Ovary (tissue), 3 donors: ENCODE measurements at regions not wholly inside any gene's neighbourhood (a gene's known extent, or its start where the extent isn't known, plus 50 kb on each side); places are given as distances from the start of the nearest gene placed in this dataset.

ENCODE experiments used
- EP300 ChIP-seq: sonication (generic); formaldehyde crosslinking; IDR thresholded peaks from one replicate; pipeline ENCODE4 v1.6.1; 2017; ENCODE audit warnings: antibody characterized with exemption
- POLR2A ChIP-seq: fragments of 450-650 bp; IDR thresholded peaks from one replicate; pipeline ENCODE4 v1.6.1; 2017; ENCODE audit warnings: antibody characterized with exemption, mild to moderate bottlenecking, moderate library complexity
- TF ChIP-seq, protein P1 (sequence below), 3 donors: fragments of 450-650 bp in 2 of 3; fragments of 200-600 bp in 1 of 3; IDR thresholded peaks; one replicate each; pipeline versions ENCODE4 v1.5.1 to v1.8.0; 2016 to 2022; ENCODE audit warnings: antibody characterized with exemption in 3 of 3, mild to moderate bottlenecking in 1 of 3
- donor health status: DM: no; HTN: no; CAD: no.

DNA sequence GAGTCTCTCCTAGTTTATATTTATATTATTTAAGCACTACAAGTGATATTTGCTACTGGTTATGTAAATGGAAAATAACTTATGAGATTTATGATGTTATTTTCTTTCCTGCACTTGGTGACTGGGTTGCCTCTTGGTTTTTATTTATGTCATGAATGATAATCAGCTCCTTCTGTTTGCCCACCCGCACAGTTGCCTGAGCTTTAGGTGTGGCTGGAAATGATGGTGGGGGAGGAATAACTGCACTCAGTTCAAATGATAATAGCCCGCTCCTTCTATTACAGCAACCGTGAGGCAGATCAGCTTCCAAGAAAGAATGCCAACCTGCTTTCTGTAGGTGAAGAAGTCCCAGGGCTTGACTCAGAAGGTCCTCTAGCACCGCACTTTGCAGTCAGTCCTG is 190.2 kb upstream of the CAND1 start:
- TF ChIP-seq, protein P1, sequence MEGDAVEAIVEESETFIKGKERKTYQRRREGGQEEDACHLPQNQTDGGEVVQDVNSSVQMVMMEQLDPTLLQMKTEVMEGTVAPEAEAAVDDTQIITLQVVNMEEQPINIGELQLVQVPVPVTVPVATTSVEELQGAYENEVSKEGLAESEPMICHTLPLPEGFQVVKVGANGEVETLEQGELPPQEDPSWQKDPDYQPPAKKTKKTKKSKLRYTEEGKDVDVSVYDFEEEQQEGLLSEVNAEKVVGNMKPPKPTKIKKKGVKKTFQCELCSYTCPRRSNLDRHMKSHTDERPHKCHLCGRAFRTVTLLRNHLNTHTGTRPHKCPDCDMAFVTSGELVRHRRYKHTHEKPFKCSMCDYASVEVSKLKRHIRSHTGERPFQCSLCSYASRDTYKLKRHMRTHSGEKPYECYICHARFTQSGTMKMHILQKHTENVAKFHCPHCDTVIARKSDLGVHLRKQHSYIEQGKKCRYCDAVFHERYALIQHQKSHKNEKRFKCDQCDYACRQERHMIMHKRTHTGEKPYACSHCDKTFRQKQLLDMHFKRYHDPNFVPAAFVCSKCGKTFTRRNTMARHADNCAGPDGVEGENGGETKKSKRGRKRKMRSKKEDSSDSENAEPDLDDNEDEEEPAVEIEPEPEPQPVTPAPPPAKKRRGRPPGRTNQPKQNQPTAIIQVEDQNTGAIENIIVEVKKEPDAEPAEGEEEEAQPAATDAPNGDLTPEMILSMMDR (IDR thresholded peaks at IDR 0.05), result no peak
- TF ChIP-seq POLR2A (no peak), EP300 (no peak)
